ENCODE measurements at regions not wholly inside any gene's neighbourhood (a gene's known extent, or its start where the extent isn't known, plus 50 kb on each side); places are given as distances from the start of the nearest gene placed in this dataset.

DNA sequence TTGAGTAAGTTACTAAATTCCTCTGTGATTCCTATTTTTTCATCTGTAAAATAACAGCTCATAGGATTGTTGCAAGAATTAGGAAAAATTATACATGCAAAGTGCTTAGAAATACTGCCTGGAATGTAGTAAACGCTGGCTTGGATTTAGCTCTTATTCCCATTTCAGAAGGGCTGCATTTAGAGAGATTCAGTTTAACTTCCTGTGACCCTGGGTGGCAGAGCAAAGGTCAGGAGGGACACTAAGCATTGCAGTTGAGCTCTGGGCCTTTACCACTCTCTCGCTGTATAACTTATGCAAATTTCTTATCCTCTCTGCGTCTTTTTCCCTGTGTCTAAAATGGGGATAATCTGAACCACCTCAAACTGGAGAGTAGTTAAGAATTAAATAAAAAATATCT is 241.0 kb upstream of the POU3F1 start:
- no peak for DNase-seq (ENCODE audit: low read depth in 3 of 3)

GRCh38 chr1:38287036-38287435 is 240.4 kb upstream of the POU3F1 start:
- DNase-seq (ENCODE audit: low read depth in 3 of 3), result no peak

- DNase-seq (ENCODE audit: low read depth in 3 of 3), result no peak
Measured at GRCh38 chr1:38285807-38286530, 239.4 kb upstream of the POU3F1 start.

DNA sequence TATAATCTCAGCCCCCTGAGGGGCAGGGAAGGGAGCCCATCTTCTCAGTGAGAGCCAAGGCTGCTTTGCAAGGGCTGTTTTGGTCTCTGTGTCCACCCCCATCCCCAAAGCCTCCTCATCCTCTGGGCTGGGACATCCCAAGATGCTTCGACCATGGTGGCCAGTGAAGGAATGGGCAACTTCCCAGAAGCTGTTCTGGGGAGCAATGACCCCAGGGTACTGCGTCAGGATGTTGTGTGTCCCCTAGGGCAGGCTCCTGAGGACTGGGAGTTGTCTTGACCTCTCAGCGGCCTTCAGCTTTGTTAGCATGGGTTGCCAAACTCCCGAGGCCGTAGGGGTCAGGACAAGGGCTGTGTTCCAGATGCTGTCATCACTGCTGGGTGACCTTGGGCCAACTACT is 238.4 kb upstream of the POU3F1 start:
- no peak for DNase-seq (ENCODE audit: low read depth in 3 of 3)

DNA sequence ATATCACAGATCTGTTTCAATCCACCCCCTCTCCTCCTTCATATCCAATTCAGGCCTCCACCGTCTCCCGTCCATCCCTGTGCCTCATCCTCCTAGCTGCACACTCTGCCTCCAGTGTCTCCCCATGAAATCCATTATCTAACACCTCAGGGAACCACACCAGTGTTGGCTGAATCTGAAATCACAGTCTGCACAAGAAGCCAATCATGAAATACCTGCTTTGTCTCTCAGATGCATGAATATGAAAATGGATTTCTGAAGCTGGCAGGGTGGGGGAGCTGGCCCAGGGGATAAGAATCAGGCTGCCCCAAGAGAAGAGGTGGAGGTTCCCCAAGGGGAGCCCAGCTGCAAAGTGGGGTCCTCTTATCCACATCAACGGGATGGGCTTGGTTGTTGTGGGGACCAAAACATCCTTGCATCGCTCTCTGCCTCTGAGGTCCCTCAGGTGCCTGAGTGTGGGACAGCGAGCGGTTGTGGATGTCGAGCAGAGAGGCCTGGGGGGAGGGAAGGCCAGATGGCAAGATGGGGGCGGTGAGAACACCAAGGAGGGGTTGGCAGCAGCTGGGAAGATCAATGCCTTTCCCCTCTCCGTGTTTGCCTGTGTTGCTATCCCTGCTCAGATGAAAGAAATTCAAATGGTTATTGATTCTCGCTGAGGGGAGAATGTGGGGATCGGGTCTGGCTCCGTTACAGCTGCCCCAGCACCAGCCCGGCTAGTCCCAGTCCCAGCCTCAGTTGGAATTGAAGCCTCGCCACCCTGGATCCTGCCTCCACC is 237.3 kb upstream of the POU3F1 start:
- DNase-seq (ENCODE audit: low read depth in 3 of 3), result no peak

DNA sequence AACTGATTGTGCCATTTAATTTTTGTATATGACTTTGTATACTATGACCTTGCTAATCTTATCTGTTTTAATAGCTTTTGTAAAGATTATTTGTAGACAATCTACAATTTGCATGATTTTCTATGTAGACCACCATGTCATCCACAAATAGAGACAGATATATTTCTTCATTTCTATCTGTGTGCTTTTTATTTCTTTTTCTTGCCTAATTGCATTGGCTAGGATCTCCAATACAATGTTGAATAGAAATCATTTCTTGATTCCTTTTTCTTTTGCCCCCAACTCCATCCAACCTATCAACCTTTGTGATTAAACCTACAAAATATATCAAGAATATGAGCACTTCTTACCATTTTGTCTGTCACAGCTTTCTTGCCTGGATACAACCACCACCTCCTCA is 232.6 kb upstream of the POU3F1 start:
- no peak for DNase-seq (ENCODE audit: low read depth in 3 of 3)

GRCh38 chr1:38277646-38278045 is 231.1 kb upstream of the POU3F1 start:
- no peak for DNase-seq (ENCODE audit: low read depth in 3 of 3)

GRCh38 chr1:38275960-38276359 is 229.4 kb upstream of the POU3F1 start:
- no peak for DNase-seq (ENCODE audit: low read depth in 3 of 3)

- DNase-seq (ENCODE audit: low read depth in 3 of 3), result no peak
Measured at GRCh38 chr1:38274974-38275373, 228.4 kb upstream of the POU3F1 start.

DNA sequence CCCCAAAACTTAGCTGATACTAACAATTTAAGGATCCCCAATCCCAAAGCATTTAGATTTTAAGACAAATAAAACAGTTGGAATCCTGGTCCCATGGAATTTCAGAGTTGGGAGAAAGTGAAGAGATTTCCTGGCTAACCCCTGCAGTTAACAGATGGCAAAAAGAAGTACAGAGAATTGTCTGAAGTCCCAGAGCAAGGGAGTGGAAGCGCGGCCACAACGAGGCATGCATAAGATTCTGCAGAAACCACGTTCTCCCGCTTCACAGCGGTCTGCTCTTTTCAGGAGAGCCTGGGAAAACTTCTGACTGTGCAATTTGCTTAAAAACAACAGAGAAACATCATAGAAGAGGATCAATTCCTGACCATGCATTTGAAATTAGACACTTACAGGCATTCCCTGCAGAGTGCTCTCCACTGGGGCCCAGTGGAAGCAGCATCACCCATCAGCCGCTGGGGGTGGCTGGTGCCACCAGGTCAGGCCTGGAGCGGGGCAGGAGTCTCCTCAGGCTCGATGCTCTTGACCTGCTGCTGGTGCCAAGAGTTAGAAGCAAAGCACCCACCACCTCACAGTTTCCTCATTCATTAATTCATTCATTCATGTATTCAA is 226.7 kb upstream of the POU3F1 start:
- DNase-seq (ENCODE audit: low read depth in 3 of 3), result no peak

GRCh38 chr1:38272515-38272914 is 225.9 kb upstream of the POU3F1 start:
- no peak for DNase-seq (ENCODE audit: low read depth in 3 of 3)

GRCh38 chr1:38270849-38271633 is 224.4 kb upstream of the POU3F1 start:
- no peak for DNase-seq (ENCODE audit: low read depth in 3 of 3)

GRCh38 chr1:38269923-38270848 is 223.6 kb upstream of the POU3F1 start:
- DNase-seq (ENCODE audit: low read depth in 3 of 3), result no peak

- no peak for DNase-seq (ENCODE audit: low read depth in 3 of 3)
Measured at GRCh38 chr1:38268226-38268625, 221.6 kb upstream of the POU3F1 start.

DNA sequence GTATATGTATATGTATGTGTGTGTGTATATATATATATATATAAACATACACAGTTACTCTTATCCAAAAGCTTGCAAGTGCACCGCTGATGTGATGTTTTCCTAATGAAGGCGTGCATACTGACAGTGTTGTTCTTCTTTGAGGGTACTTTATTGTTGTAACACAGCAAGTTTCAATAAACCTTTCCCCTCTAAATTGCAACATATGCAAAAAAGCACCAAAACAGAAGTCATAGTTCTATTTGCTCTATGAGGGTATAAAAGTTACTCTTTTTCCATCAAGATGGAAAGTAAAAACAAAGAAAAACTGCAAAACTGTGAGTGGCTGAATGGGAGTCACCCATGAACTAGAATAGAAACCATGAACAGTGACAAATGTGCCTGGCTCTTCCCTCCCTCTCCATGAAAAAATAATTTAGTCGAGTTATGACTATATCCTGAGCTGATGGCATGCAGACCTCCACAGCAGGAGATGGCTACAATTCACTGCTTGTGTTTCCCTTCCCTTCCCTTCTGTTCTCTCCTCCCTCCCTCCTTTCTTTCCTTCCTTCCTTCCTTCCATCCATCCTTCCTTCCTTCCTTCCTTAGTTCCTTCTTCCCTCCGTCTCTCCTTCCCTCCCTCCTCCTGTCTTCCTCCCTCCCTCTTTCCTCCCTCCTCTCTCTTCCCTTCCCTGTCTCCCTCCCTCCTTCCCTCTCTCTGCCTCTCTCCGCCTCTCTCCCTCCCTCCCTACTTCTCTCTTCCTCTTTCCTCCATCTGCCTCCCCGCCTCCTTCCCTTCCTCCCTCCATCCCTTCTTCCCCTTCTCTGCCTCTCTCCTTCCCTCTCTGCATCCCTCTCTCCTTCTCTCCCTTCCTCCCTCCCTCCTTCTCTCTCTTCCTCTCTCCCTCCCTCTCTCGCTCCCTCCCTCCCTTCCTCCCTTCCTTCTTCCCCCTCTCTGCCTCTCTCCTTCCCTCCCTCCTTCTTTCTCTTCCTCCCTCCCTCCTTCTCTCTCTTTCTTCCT is 220.7 kb upstream of the POU3F1 start:
- no peak for DNase-seq (ENCODE audit: low read depth in 3 of 3)

DNA sequence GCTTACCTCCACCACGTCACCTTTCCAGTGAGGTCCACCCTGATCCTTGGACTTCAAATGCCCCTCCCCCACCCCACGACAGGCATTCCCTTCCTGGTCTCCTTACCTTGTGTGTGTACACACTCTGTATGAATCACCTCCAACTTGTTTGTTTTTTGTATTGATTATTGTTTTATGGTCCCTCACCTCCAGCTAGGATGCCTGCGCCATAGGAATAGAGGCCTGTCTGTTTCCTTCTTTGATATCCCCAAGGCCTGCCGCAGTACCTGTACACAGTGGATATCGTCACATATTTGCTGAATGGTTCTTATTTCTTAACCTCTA is 219.6 kb upstream of the POU3F1 start:
- no peak for DNase-seq (ENCODE audit: low read depth in 3 of 3)

DNA sequence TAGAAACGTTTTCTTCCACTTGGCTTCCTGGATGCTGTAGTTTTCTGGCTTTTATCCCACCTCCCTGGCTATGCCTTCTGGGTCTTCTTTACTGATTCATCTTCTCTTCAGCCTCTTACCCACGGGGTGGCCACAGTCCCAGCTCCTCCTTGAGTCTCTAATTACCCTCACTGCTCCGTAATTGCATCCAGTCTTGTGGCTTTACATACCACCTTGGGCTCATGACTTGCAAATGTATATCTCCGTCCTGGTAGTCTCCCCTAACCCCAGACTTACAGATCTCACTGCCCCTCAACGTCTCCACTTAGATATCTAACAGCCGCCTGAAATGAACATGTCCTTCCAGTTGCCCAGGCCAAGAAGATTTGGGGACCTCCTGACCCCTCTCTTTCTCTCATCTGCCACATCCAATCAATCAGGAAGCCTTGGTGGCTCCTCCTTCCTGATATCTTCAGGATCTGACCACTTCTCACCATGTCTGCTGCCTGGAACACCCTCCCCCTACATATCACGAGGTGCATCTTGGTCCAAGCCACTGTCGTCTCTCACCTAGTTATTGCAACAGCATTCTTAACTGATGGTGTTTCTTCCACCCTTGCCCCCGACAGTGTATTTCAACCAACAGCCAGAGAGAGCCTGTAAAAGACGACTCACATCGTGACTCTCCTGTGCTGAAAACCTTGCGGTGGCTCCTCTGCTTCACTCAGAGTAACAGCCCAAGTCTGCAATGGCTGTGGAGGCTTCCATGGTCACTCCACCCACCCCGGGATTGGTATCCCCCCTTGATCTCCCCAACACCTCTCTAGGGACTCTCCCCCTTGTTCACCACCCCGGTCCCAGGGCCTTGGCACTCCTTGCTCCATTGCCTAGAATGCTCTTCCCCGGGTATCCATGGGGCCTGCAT is 219.0 kb upstream of the POU3F1 start:
- DNase-seq (ENCODE audit: low read depth in 3 of 3), result no peak

DNA sequence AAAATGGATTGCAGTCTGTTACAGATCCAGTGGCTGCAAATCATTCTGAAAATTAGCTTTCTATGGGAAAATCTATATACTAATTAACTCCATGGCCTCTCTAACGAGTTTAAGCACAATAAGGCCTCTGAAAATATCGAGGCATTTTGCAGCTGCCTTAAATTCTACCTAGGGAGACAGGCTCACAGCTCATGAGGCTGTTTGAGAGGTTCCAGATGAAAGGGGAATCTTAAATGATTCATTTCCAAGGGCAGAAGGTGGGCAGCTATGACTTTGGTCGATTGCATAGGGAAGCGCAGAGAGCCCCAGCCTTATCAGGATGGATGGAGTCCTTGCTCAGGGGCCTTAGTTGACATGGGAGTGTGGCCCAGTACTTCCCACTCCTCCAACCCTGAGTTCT is 216.8 kb upstream of the POU3F1 start:
- DNase-seq (ENCODE audit: low read depth in 3 of 3), result no peak

GRCh38 chr1:38261574-38261973 is 215.0 kb upstream of the POU3F1 start:
- no peak for DNase-seq (ENCODE audit: low read depth in 3 of 3)
